Endothelial cell of umbilical vein (primary cell): ENCODE measurements at regions not wholly inside any gene's neighbourhood (a gene's known extent, or its start where the extent isn't known, plus 50 kb on each side); places are given as distances from the start of the nearest gene placed in this dataset.

Source experiments
- BruUV-seq: library from RNA; stranded (reverse); fragments of 400-500 nt; replicated peaks from 2 replicates; lab custom pipeline; 2021; lab: Mats Ljungman, UMichigan
- CTCF ChIA-PET: fragments of 300-600, 350-600 bp; sonication (Branson Sonifier 250); formaldehyde crosslinking; loops from one replicate; lab custom pipeline; 2021; ENCODE audit warnings: antibody characterized with exemption, inconsistent platforms; lab: Charles Lee
- POLR2A ChIA-PET: fragments of 300-600, 350-600 bp; sonication (Branson Sonifier 250); formaldehyde crosslinking; loops from one replicate; lab custom pipeline; 2021; ENCODE audit warnings: antibody characterized with exemption, inconsistent platforms; lab: Charles Lee
- DNase-seq: peaks from one replicate; pipeline ENCODE4 v3.0.0-alpha.2; 2011; ENCODE audit warnings: low read depth, low spot score
- FAIRE-seq: peaks from 2 replicates; lab custom pipeline; 2011; peaks lifted over from hg19 to GRCh38; lab: Jason Lieb, UNC
- H2AFZ ChIP-seq: 2 replicates; pipeline ENCODE4 v1.6.0; 2012; ENCODE audit warnings: low read depth, low read length, control low read depth, inconsistent platforms
- H3K27ac ChIP-seq: 2 replicates; pipeline ENCODE4 v1.5.1; 2011; ENCODE audit warnings: low read depth, mild to moderate bottlenecking, control low read depth, low read length, moderate library complexity; ENCODE audit not compliant: insufficient read depth
- H3K27me3 ChIP-seq, 2 experiments: 2 replicates each; pipeline versions ENCODE4 v1.6.0 to v1.6.1; 2011; ENCODE audit warnings: low read length in 2 of 2, mixed read lengths in 1 of 2; ENCODE audit not compliant: control insufficient read depth in 2 of 2, insufficient read depth in 2 of 2
- H3K36me3 ChIP-seq, 2 experiments: 2 replicates in 1 of 2; 3 replicates in 1 of 2; pipeline ENCODE4 v1.5.1; 2011; ENCODE audit warnings: low read length in 2 of 2, mild to moderate bottlenecking in 1 of 2, moderate library complexity in 1 of 2; ENCODE audit not compliant: control insufficient read depth in 2 of 2, insufficient read depth in 2 of 2; ENCODE audit errors: extremely low read depth in 1 of 2
- H3K4me1 ChIP-seq: 3 replicates; pipeline ENCODE4 v1.5.1; 2011; ENCODE audit warnings: mild to moderate bottlenecking, low read length; ENCODE audit not compliant: control insufficient read depth, insufficient read depth; ENCODE audit errors: extremely low read depth
- H3K4me2 ChIP-seq: 2 replicates; pipeline ENCODE4 v1.6.1; 2011; ENCODE audit warnings: low read length, control low read depth, mixed read lengths; ENCODE audit not compliant: insufficient read depth
- H3K4me3 ChIP-seq, 3 experiments: fragments of 200-600 bp in 1 of 3; sonication (generic), shearing (Covaris generic) in 1 of 3; replicated peaks in 1 of 3; 2 replicates each; pipeline ENCODE4 v1.5.1; 2011 to 2016; ENCODE audit warnings: control low read depth in 3 of 3, low read length in 3 of 3, mild to moderate bottlenecking in 2 of 3, inconsistent platforms in 1 of 3, low read depth in 1 of 3, moderate library complexity in 1 of 3; ENCODE audit not compliant: insufficient read depth in 1 of 3
- H3K79me2 ChIP-seq: 2 replicates; pipeline ENCODE4 v1.6.0; 2012; ENCODE audit warnings: low read length, inconsistent platforms; ENCODE audit not compliant: control insufficient read depth, insufficient read depth
- H3K9ac ChIP-seq: replicated peaks from 2 replicates; pipeline ENCODE3; 2011; ENCODE audit warnings: low read length, control low read depth; ENCODE audit not compliant: insufficient read depth; ENCODE audit errors: extremely low read depth
- H3K9me1 ChIP-seq: replicated peaks from 3 replicates; pipeline ENCODE4 v1.6.0; 2011; ENCODE audit warnings: mild to moderate bottlenecking, low read length; ENCODE audit not compliant: control insufficient read depth, insufficient read depth; ENCODE audit errors: extremely low read depth
- H3K9me3 ChIP-seq: replicated peaks from 2 replicates; pipeline ENCODE4 v1.5.1; 2012; ENCODE audit warnings: low read length, inconsistent platforms; ENCODE audit not compliant: control insufficient read depth, insufficient read depth
- H4K20me1 ChIP-seq: replicated peaks from 2 replicates; pipeline ENCODE3; 2011; ENCODE audit warnings: mild to moderate bottlenecking, low read length; ENCODE audit not compliant: control insufficient read depth, insufficient read depth; ENCODE audit errors: extremely low read depth
- CTCF ChIP-seq, 2 donors: IDR thresholded peaks; 1 replicate in 1 of 2; 2 replicates in 1 of 2; pipeline ENCODE4 v1.5.1; 2011; ENCODE audit warnings: low read length in 2 of 2, mild to moderate bottlenecking in 2 of 2, moderate library complexity in 2 of 2, control low read depth in 1 of 2, inconsistent platforms in 1 of 2, low read depth in 1 of 2; ENCODE audit not compliant: insufficient read depth in 1 of 2; ENCODE audit errors: extremely low read depth in 1 of 2
- EZH2 ChIP-seq: IDR thresholded peaks from 2 replicates; pipeline ENCODE4 v1.6.1; 2012; ENCODE audit warnings: borderline replicate concordance, low read depth, mild to moderate bottlenecking, moderate library complexity, low read length, inconsistent platforms; ENCODE audit not compliant: severe bottlenecking
- FOS ChIP-seq: IDR thresholded peaks from 2 replicates; pipeline ENCODE4 v1.6.1; 2011; ENCODE audit warnings: mild to moderate bottlenecking, low read length, moderate library complexity, borderline replicate concordance; ENCODE audit not compliant: insufficient read depth
- GATA2 ChIP-seq: IDR thresholded peaks from 2 replicates; pipeline ENCODE4 v1.7.0; 2011; ENCODE audit warnings: low read depth, mild to moderate bottlenecking, moderate library complexity, mixed read lengths, low read length; ENCODE audit not compliant: insufficient read length, insufficient read depth
- JUN ChIP-seq: IDR thresholded peaks from 2 replicates; pipeline ENCODE4 v1.6.1; 2011; ENCODE audit warnings: borderline replicate concordance, low read depth; ENCODE audit not compliant: insufficient read length, insufficient read depth
- MAX ChIP-seq: IDR thresholded peaks from 2 replicates; pipeline ENCODE4 v1.6.1; 2011; ENCODE audit not compliant: insufficient read depth, insufficient read length
- MYC ChIP-seq: IDR thresholded peaks from one replicate; pipeline ENCODE4 v1.6.1; 2011; ENCODE audit warnings: mild to moderate bottlenecking, low read depth, low read length
- POLR2A ChIP-seq: IDR thresholded peaks from 2 replicates; pipeline ENCODE4 v1.6.1; 2012; ENCODE audit warnings: low read depth, mild to moderate bottlenecking, control low read depth, low read length
- POLR2AphosphoS5 ChIP-seq: IDR thresholded peaks from 2 replicates; pipeline ENCODE4 v1.6.1; 2012; ENCODE audit warnings: low read depth, mild to moderate bottlenecking, control low read depth, low read length, moderate library complexity; ENCODE audit not compliant: insufficient read depth
- dilution Hi-C: fragments of 300-500 bp; cut with MboI; formaldehyde crosslinking; loops from one replicate; pipeline ENCODE4 v1.15.0; 2019; ENCODE audit warnings: low sequenced_read_pairs; ENCODE audit not compliant: extremely low pct_ligation_motif_present
- intact Hi-C: fragments of 100-400 bp; cut with micrococcal nuclease; formaldehyde crosslinking; loops from one replicate; pipeline ENCODE4 v1.10.0; 2022

GRCh38 chrX:25869761-25870160 lies 268.4 kb upstream of the MAGEB18 start:
- TF ChIP-seq EZH2, result no peak
- TF ChIP-seq FOS, result peak; percentile 22
- peak; percentile 58 for TF ChIP-seq JUN
- dilution Hi-C loops (no loop called here), intact Hi-C loops (loop anchor here (1.0 to 10.0 kb wide), 4 partner anchors 72 to 1045 kb away; no protein-coding TSS in a partner anchor)
- Histone ChIP-seq H3K4me2 (peak overlapping the region; percentile 70), H2AFZ (no peak overlapping the region), H3K27me3 (no peaks in the 10 kb centered on the region), H3K79me2 (no peaks in the 10 kb centered on the region), H3K9me3 (no peaks in the 10 kb centered on the region), H3K9me1 (no peaks in the 10 kb centered on the region), H3K36me3 (no peaks in the 10 kb centered on the region), H3K27ac (peak overlapping the region; percentile 89), H4K20me1 (no peaks in the 10 kb centered on the region), H3K4me3 (no peak overlapping the region), H3K9ac (peak overlapping the region; percentile 71), H3K4me1 (peaks cover 28% of the 10 kb centered on the region)
- POLR2A ChIA-PET, result interaction anchor here (1.3 kb wide), 1 partner anchor 393 kb away, joined by 3 read pairs; no protein-coding TSS in a partner anchor
- BruUV-seq, result no TSS peak
- FAIRE-seq (no peak), DNase-seq (peak; percentile 50)
- CTCF ChIA-PET, result interaction anchor here (0.7 to 1.9 kb wide), 4 partner anchors 12 to 346 kb away, joined by 3 to 11 read pairs (median 4); no protein-coding TSS in a partner anchor

- ChIA-PET POLR2A (no interaction called here), CTCF (no interaction called here)
- H2AFZ ChIP-seq, result no peak overlapping the region
- no peaks in the 10 kb centered on the region for H3K9me1 ChIP-seq
- H3K36me3 ChIP-seq, result no peaks in the 10 kb centered on the region
- no peak overlapping the region for H3K4me3 ChIP-seq
- TF ChIP-seq MYC (no peak), GATA2 (no peak), EZH2 (no peak), POLR2AphosphoS5 (no peak), MAX (no peak), CTCF (IDR thresholded peaks at IDR 0.05; ENCODE audit: extremely low read depth in 1 of 2, insufficient read depth in 1 of 2, low read depth in 1 of 2, low read length in 2 of 2) (no peak), POLR2A (no peak), FOS (no peak), JUN (no peak)
- H3K27ac ChIP-seq, result no peak overlapping the region
- H3K4me2 ChIP-seq, result no peak overlapping the region
- dilution Hi-C loops (no loop called here), intact Hi-C loops (loop anchor here (5.0 kb wide), 1 partner anchor 350 kb away; no protein-coding TSS in a partner anchor)
- no peaks in the 10 kb centered on the region for H4K20me1 ChIP-seq
- H3K79me2 ChIP-seq, result no peaks in the 10 kb centered on the region
- DNase-seq (no peak), FAIRE-seq (no peak)
- no peaks in the 10 kb centered on the region for H3K27me3 ChIP-seq
- no peak overlapping the region for H3K9ac ChIP-seq
- no TSS peak for BruUV-seq
- no peaks in the 10 kb centered on the region for H3K9me3 ChIP-seq
- peaks cover 23% of the 10 kb centered on the region for H3K4me1 ChIP-seq
Measured at GRCh38 chrX:25872786-25873185, 265.4 kb upstream of the MAGEB18 start.
